ENCODE measurements at regions not wholly inside any gene's neighbourhood (a gene's known extent, or its start where the extent isn't known, plus 50 kb on each side); places are given as distances from the start of the nearest gene placed in this dataset.

GRCh38 chr2:185069107-185069506 lies 470.8 kb downstream of the ZNF804A start:
- Histone ChIP-seq H3K9ac (replicated peaks; ENCODE audit: extremely low read depth, insufficient read depth, low read length) (no peak overlapping the region), H3K9me1 (replicated peaks; ENCODE audit: control insufficient read depth, extremely low read depth, insufficient read depth, low read length) (no peaks in the 10 kb centered on the region), H3K36me3 (ENCODE audit: control insufficient read depth in 2 of 2, extremely low read depth in 1 of 2, insufficient read depth in 2 of 2, low read length in 2 of 2) (no peaks in the 10 kb centered on the region), H3K27me3 (ENCODE audit: control insufficient read depth in 2 of 2, insufficient read depth in 2 of 2, low read length in 2 of 2) (no peaks in the 10 kb centered on the region), H4K20me1 (replicated peaks; ENCODE audit: control insufficient read depth, extremely low read depth, insufficient read depth, low read length) (no peaks in the 10 kb centered on the region), H3K4me1 (ENCODE audit: control insufficient read depth, extremely low read depth, insufficient read depth, low read length) (no peaks in the 10 kb centered on the region), H3K4me3 (replicated peaks in 1 of 3; ENCODE audit: insufficient read depth in 1 of 3, low read depth in 1 of 3, low read length in 3 of 3) (no peak overlapping the region), H3K4me2 (ENCODE audit: insufficient read depth, low read length) (no peak overlapping the region), H3K9me3 (replicated peaks; ENCODE audit: control insufficient read depth, insufficient read depth, low read length) (no peaks in the 10 kb centered on the region), H3K27ac (ENCODE audit: insufficient read depth, low read depth, low read length) (no peak overlapping the region), H2AFZ (ENCODE audit: low read depth, low read length) (no peak overlapping the region), H3K79me2 (ENCODE audit: control insufficient read depth, insufficient read depth, low read length) (no peaks in the 10 kb centered on the region)
- ChIA-PET CTCF (no interaction called here), POLR2A (no interaction called here)
- BruUV-seq (replicated peaks), result no TSS peak
- intact Hi-C loops (cut with micrococcal nuclease) (no loop called here), dilution Hi-C loops (cut with MboI; ENCODE audit: extremely low pct_ligation_motif_present, low sequenced_read_pairs) (no loop called here)
- TF ChIP-seq MAX (IDR thresholded peaks at IDR 0.05; ENCODE audit: insufficient read depth, insufficient read length) (no peak), GATA2 (IDR thresholded peaks at IDR 0.05; ENCODE audit: insufficient read depth, insufficient read length, low read depth, low read length) (no peak), FOS (IDR thresholded peaks at IDR 0.05; ENCODE audit: borderline replicate concordance, insufficient read depth, low read length) (no peak), MYC (IDR thresholded peaks at IDR 0.05; ENCODE audit: low read depth, low read length) (no peak), POLR2AphosphoS5 (IDR thresholded peaks at IDR 0.05; ENCODE audit: insufficient read depth, low read depth, low read length) (no peak), POLR2A (IDR thresholded peaks at IDR 0.05; ENCODE audit: low read depth, low read length) (no peak), EZH2 (IDR thresholded peaks at IDR 0.05; ENCODE audit: borderline replicate concordance, low read depth, low read length, severe bottlenecking) (no peak), JUN (IDR thresholded peaks at IDR 0.05; ENCODE audit: borderline replicate concordance, insufficient read depth, insufficient read length, low read depth) (no peak)
- TF ChIP-seq, protein P1, sequence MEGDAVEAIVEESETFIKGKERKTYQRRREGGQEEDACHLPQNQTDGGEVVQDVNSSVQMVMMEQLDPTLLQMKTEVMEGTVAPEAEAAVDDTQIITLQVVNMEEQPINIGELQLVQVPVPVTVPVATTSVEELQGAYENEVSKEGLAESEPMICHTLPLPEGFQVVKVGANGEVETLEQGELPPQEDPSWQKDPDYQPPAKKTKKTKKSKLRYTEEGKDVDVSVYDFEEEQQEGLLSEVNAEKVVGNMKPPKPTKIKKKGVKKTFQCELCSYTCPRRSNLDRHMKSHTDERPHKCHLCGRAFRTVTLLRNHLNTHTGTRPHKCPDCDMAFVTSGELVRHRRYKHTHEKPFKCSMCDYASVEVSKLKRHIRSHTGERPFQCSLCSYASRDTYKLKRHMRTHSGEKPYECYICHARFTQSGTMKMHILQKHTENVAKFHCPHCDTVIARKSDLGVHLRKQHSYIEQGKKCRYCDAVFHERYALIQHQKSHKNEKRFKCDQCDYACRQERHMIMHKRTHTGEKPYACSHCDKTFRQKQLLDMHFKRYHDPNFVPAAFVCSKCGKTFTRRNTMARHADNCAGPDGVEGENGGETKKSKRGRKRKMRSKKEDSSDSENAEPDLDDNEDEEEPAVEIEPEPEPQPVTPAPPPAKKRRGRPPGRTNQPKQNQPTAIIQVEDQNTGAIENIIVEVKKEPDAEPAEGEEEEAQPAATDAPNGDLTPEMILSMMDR (IDR thresholded peaks at IDR 0.05; ENCODE audit: extremely low read depth in 1 of 2, insufficient read depth in 1 of 2, low read depth in 1 of 2, low read length in 2 of 2), result no peak
- DNase-seq (ENCODE audit: low read depth, low spot score) (no peak), FAIRE-seq (no peak)

Measured in endothelial cell of umbilical vein (primary cell).